Endothelial cell (in vitro differentiated cells): ENCODE measurements at regions not wholly inside any gene's neighbourhood (a gene's known extent, or its start where the extent isn't known, plus 50 kb on each side); places are given as distances from the start of the nearest gene placed in this dataset.

ENCODE experiments used
- DNase-seq: peaks from one replicate; pipeline ENCODE4 v3.0.0; 2021; ENCODE audit warnings: low spot score
- H3K27ac Mint-ChIP-seq: one replicate; pipeline ENCODE4 v1.8.0; 2021; ENCODE audit warnings: mixed read lengths, inconsistent platforms; ENCODE audit not compliant: unreplicated experiment
- H3K27me3 Mint-ChIP-seq: one replicate; pipeline ENCODE4 v1.8.0; 2021; ENCODE audit warnings: mild to moderate bottlenecking, moderate library complexity, mixed read lengths, inconsistent platforms; ENCODE audit not compliant: unreplicated experiment
- H3K36me3 Mint-ChIP-seq: one replicate; pipeline ENCODE4 v1.8.0; 2021; ENCODE audit warnings: mild to moderate bottlenecking, low read depth, mixed read lengths, inconsistent platforms; ENCODE audit not compliant: unreplicated experiment
- H3K4me1 Mint-ChIP-seq: one replicate; pipeline ENCODE4 v1.8.0; 2021; ENCODE audit warnings: mild to moderate bottlenecking, mixed read lengths, inconsistent platforms; ENCODE audit not compliant: unreplicated experiment
- H3K4me3 Mint-ChIP-seq: one replicate; pipeline ENCODE4 v1.8.0; 2021; ENCODE audit warnings: mild to moderate bottlenecking, mixed read lengths, inconsistent platforms; ENCODE audit not compliant: unreplicated experiment
- H3K9me3 Mint-ChIP-seq: one replicate; pipeline ENCODE4 v1.8.0; 2021; ENCODE audit warnings: mixed read lengths, inconsistent platforms; ENCODE audit not compliant: unreplicated experiment
- TF ChIP-seq, protein P1 (sequence below): fragments of 200-600 bp; sonication (generic); IDR thresholded peaks from one replicate; pipeline ENCODE4 v1.5.0; 2021; ENCODE audit warnings: antibody characterized with exemption; ENCODE audit not compliant: unreplicated experiment

DNA sequence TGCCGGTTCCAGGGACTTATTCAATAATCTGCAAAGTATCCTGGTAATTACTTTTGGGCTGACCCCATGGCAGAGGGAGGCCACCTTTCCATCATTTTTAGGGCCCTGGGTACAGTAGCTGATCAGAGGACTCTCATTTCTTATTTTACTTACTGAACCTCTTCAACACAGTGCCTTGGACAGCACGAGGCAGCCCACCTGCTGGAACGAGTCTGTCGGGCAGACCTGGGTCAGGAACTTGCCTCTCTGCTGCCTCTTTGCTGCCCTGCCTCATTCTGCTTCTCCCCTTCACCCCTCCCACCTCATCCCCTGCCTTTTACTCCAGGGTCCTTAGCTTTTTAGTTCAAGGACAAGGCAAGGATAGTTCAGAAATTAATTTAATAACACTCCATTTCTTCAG is 204.5 kb downstream of the CSNK2A3 start:
- Mint-ChIP-seq H3K27ac (no peak overlapping the region), H3K4me3 (no peak overlapping the region)
- DNase-seq, result no peak

DNA sequence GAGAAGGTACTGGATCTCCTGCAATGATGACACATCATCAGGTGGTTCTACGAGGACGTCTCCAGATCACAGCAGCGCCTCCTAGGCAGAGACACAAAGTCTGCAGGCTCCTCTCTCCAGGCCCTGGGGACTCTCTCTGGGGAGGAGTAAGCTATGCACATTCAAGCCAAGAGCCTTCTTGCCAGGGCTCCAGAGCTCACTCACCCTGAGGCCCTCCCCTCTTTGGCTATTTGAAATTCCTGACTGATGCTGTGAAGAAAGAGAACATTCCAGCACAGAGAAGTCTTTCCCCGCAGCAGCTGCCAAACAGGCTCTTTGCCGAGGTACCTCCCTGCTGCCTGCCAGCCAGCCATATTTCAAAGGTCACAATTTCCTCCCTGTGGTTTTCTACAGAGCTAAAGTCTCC is 204.9 kb downstream of the CSNK2A3 start:
- Mint-ChIP-seq H3K36me3 (no peaks in the 10 kb centered on the region), H3K27ac (no peak overlapping the region), H3K9me3 (no peaks in the 10 kb centered on the region), H3K27me3 (no peaks in the 10 kb centered on the region), H3K4me3 (no peak overlapping the region), H3K4me1 (no peaks in the 10 kb centered on the region)
- TF ChIP-seq, protein P1, sequence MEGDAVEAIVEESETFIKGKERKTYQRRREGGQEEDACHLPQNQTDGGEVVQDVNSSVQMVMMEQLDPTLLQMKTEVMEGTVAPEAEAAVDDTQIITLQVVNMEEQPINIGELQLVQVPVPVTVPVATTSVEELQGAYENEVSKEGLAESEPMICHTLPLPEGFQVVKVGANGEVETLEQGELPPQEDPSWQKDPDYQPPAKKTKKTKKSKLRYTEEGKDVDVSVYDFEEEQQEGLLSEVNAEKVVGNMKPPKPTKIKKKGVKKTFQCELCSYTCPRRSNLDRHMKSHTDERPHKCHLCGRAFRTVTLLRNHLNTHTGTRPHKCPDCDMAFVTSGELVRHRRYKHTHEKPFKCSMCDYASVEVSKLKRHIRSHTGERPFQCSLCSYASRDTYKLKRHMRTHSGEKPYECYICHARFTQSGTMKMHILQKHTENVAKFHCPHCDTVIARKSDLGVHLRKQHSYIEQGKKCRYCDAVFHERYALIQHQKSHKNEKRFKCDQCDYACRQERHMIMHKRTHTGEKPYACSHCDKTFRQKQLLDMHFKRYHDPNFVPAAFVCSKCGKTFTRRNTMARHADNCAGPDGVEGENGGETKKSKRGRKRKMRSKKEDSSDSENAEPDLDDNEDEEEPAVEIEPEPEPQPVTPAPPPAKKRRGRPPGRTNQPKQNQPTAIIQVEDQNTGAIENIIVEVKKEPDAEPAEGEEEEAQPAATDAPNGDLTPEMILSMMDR, result no peak
- no peak for DNase-seq

More for the DNA sequence above, 204.5 kb downstream of the CSNK2A3 start:
- TF ChIP-seq, protein P1, result no peak
- Mint-ChIP-seq H3K4me1 (no peaks in the 10 kb centered on the region), H3K27me3 (no peaks in the 10 kb centered on the region), H3K9me3 (no peaks in the 10 kb centered on the region), H3K36me3 (no peaks in the 10 kb centered on the region)

DNA sequence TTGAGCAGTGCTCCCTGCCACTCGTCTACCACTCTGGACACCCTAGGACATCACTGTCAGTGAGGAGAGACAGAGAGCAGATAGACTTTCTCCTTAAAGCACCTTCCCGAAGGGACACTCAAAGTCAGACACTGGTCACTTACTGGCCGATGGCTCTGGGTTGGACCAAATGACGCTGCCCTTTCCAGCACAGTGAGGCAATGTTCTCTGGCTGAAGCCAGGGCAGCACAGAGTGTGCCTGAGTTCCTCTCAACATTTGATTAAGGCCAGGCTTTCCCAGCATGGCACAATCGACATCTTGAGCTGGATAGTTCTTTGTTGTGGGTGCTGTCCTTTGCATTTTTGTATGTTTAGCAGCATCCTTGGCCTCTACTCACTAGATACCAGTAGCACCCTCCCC is 206.2 kb downstream of the CSNK2A3 start:
- no peaks in the 10 kb centered on the region for H3K9me3 Mint-ChIP-seq
- no peaks in the 10 kb centered on the region for H3K4me1 Mint-ChIP-seq

DNA sequence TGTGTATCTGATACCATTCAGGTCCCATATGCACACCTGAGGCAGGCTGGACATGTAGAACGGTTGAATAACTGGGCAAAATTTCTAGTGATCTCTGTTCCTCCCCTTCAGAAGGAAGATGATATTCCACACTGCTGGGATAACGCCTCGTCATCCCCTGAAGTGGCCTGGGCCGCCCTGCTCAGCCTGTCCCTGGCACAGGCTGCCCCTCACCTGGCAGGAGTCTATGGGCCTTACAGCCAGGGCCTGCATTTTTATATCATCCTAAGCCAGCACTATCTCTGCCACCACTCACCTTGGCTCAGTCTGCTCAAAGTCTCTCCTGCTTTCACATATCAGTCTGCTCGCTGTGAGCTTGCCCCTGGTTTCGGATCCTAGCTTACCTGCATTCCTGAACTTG is 209.2 kb downstream of the CSNK2A3 start:
- no peaks in the 10 kb centered on the region for H3K4me1 Mint-ChIP-seq
- H3K9me3 Mint-ChIP-seq, result no peaks in the 10 kb centered on the region
- DNase-seq, result no peak
- TF ChIP-seq, protein P1, result no peak
- no peak overlapping the region for H3K4me3 Mint-ChIP-seq
- no peak overlapping the region for H3K27ac Mint-ChIP-seq
- no peaks in the 10 kb centered on the region for H3K36me3 Mint-ChIP-seq
- H3K27me3 Mint-ChIP-seq, result no peaks in the 10 kb centered on the region

More for the DNA sequence above, 206.2 kb downstream of the CSNK2A3 start:
- Mint-ChIP-seq H3K36me3 (no peaks in the 10 kb centered on the region), H3K4me3 (no peak overlapping the region), H3K27me3 (no peaks in the 10 kb centered on the region), H3K27ac (no peak overlapping the region)
- no peak for DNase-seq
- TF ChIP-seq, protein P1, result no peak

DNA sequence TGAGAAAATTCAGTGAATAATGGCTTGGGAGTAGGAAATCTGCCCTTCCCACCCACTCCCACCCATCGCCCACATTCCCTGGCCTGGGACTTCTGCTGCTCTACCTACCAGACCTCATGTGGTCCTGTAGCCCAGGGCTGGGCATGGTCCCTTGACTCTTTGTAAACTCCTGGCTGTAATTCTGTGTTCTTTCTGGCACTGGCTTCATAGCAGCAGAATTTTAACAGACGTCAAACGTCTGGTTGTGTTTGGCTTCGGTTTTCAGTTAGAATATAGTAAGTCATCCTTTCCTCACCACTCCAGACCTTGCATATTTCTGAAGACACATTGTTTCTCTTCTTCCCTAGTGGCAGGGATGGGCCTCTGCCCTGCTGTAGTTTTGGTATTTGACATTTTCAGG is 210.6 kb downstream of the CSNK2A3 start:
- Mint-ChIP-seq H3K4me3 (no peak overlapping the region), H3K27ac (no peak overlapping the region), H3K4me1 (no peaks in the 10 kb centered on the region), H3K27me3 (no peaks in the 10 kb centered on the region), H3K36me3 (no peaks in the 10 kb centered on the region), H3K9me3 (no peaks in the 10 kb centered on the region)
- TF ChIP-seq, protein P1, result no peak
- no peak for DNase-seq
